ENCODE measurements at regions not wholly inside any gene's neighbourhood (a gene's known extent, or its start where the extent isn't known, plus 50 kb on each side); places are given as distances from the start of the nearest gene placed in this dataset.

- TF ChIP-seq POLR2A (IDR thresholded peaks at IDR 0.05; ENCODE audit: low read depth, low read length) (no peak), TAF1 (IDR thresholded peaks at IDR 0.05; ENCODE audit: low read depth, low read length) (no peak), PAX5 (IDR thresholded peaks at IDR 0.05; ENCODE audit: insufficient read depth, low read length, severe bottlenecking) (no peak), POLR2AphosphoS5 (IDR thresholded peaks at IDR 0.05; ENCODE audit: low read depth, low read length) (no peak)
Observed at GRCh38 chr10:4264209-4264865, 479.3 kb upstream of the KLF6 start.
